GM12878 (cell line): ENCODE measurements at regions not wholly inside any gene's neighbourhood (a gene's known extent, or its start where the extent isn't known, plus 50 kb on each side); places are given as distances from the start of the nearest gene placed in this dataset.

Experiments used
- ATAC-seq: fragments of 200-7000 bp; cut with Tn5 transposase; 3 replicates; pipeline ENCODE4 v1.9.1; 2020; ENCODE audit warnings: mild to moderate bottlenecking, moderate library complexity
- BruUV-seq: library from RNA; stranded (reverse); fragments of 400-500 nt; replicated peaks from 2 replicates; lab custom pipeline; 2021; lab: Mats Ljungman, UMichigan
- CTCF ChIA-PET: fragments of 300-600 bp; sonication (Branson Sonifier 250); formaldehyde crosslinking; extraction: SDS; loops from one replicate; lab custom pipeline; 2021; ENCODE audit warnings: inconsistent platforms; lab: Yijun Ruan, JAX
- POLR2A ChIA-PET: fragments of 350-600 bp; formaldehyde crosslinking; extraction: SDS; loops from one replicate; lab custom pipeline; 2021; ENCODE audit warnings: inconsistent platforms; lab: Charles Lee
- RAD21 ChIA-PET: fragments of 300-600 bp; sonication (Branson Sonifier 250); formaldehyde crosslinking; loops from one replicate; lab custom pipeline; 2023; ENCODE audit warnings: antibody characterized with exemption; ENCODE audit not compliant: unreplicated experiment; lab: Charles Lee
- SMC1A ChIA-PET: fragments of 300-600 bp; sonication (Branson Sonifier 250); formaldehyde crosslinking; loops from one replicate; lab custom pipeline; 2023; ENCODE audit not compliant: unreplicated experiment, uncharacterized antibody; lab: Charles Lee
- DNase-seq: peaks from one replicate; pipeline ENCODE4 v3.0.0-alpha.2; 2011; ENCODE audit warnings: low read depth, low spot score
- FAIRE-seq: peaks from 3 replicates; lab custom pipeline; 2011; peaks lifted over from hg19 to GRCh38; lab: Jason Lieb, UNC
- H2AFZ ChIP-seq: 2 replicates; pipeline ENCODE4 v1.6.0; 2011; ENCODE audit warnings: low read depth, low read length, control low read depth; ENCODE audit not compliant: control insufficient read depth
- H3K27ac ChIP-seq: 2 replicates; pipeline ENCODE4 v1.5.1; 2011; ENCODE audit warnings: control low read depth; ENCODE audit not compliant: control insufficient read depth, insufficient read depth
- H3K27me3 ChIP-seq, 2 experiments: replicated peaks in 1 of 2; 2 replicates each; pipeline versions ENCODE4 v1.6.0 to v1.6.1; 2011; ENCODE audit warnings: low read length in 1 of 2; ENCODE audit not compliant: control insufficient read depth in 2 of 2, insufficient read depth in 2 of 2
- H3K36me3 ChIP-seq, 2 experiments: 2 replicates each; pipeline ENCODE4 v1.5.1; 2011; ENCODE audit warnings: low read length in 1 of 2; ENCODE audit not compliant: control insufficient read depth in 2 of 2, insufficient read depth in 2 of 2
- H3K4me1 ChIP-seq: 2 replicates; pipeline ENCODE4 v1.6.1; 2011; ENCODE audit warnings: mild to moderate bottlenecking, low read length, moderate library complexity, mixed read lengths; ENCODE audit not compliant: control insufficient read depth, insufficient read depth
- H3K4me2 ChIP-seq: 2 replicates; pipeline ENCODE4 v1.6.0; 2011; ENCODE audit warnings: control low read depth; ENCODE audit not compliant: control insufficient read depth, insufficient read depth
- H3K4me3 ChIP-seq: fragments of 200-600 bp; sonication (generic); 2 replicates; pipeline ENCODE4 v1.5.1; 2016
- H3K79me2 ChIP-seq: 2 replicates; pipeline ENCODE4 v1.6.0; 2011; ENCODE audit warnings: low read length; ENCODE audit not compliant: control insufficient read depth, insufficient read depth
- H3K9ac ChIP-seq: 2 replicates; pipeline ENCODE4 v1.8.0; 2011; ENCODE audit warnings: low read length, control low read depth, mixed read lengths; ENCODE audit not compliant: control insufficient read depth, insufficient read depth
- H3K9me3 ChIP-seq: replicated peaks from 3 replicates; pipeline ENCODE4 v1.5.1; 2011; ENCODE audit warnings: mild to moderate bottlenecking, low read length; ENCODE audit not compliant: control insufficient read depth, insufficient read depth
- H4K20me1 ChIP-seq: 2 replicates; pipeline ENCODE4 v1.6.0; 2011; ENCODE audit not compliant: control insufficient read depth, insufficient read depth
- ATF7 ChIP-seq: fragments of 450-650 bp; IDR thresholded peaks from 2 replicates; pipeline ENCODE4 v1.6.1; 2016; ENCODE audit warnings: low read depth, mild to moderate bottlenecking
- BCLAF1 ChIP-seq: fragments of 450-650 bp; IDR thresholded peaks from 2 replicates; pipeline ENCODE4 v1.6.1; 2017; ENCODE audit warnings: antibody characterized with exemption, mild to moderate bottlenecking, moderate library complexity
- CTCF ChIP-seq, 3 experiments: IDR thresholded peaks in 2 of 3; conservative IDR thresholded peaks in 1 of 3; 2 replicates each; pipeline ENCODE4 v1.5.1; 2011; ENCODE audit warnings: low read depth in 3 of 3, low read length in 3 of 3, mild to moderate bottlenecking in 3 of 3, control low read depth in 2 of 3, moderate library complexity in 2 of 3, inconsistent platforms in 1 of 3, mixed read lengths in 1 of 3; ENCODE audit not compliant: control insufficient read depth in 2 of 3, insufficient read depth in 1 of 3; ENCODE audit errors: extremely low read depth in 1 of 3
- PML ChIP-seq: IDR thresholded peaks from 2 replicates; pipeline ENCODE4 v1.6.1; 2012; ENCODE audit warnings: low read length, inconsistent platforms
- REST ChIP-seq: IDR thresholded peaks from 2 replicates; pipeline ENCODE4 v1.6.1; 2012; ENCODE audit warnings: mild to moderate bottlenecking, low read depth, low read length
- SMARCA5 ChIP-seq: fragments of 450-650 bp; IDR thresholded peaks from 2 replicates; pipeline ENCODE4 v1.6.1; 2017; ENCODE audit warnings: mild to moderate bottlenecking
- SRF ChIP-seq, 2 experiments: IDR thresholded peaks; 2 replicates each; pipeline ENCODE4 v1.6.1; 2011; ENCODE audit warnings: low read depth in 2 of 2, low read length in 2 of 2, mild to moderate bottlenecking in 1 of 2, moderate library complexity in 1 of 2
- ZNF384 ChIP-seq: IDR thresholded peaks from 2 replicates; pipeline ENCODE4 v1.6.1; 2012; ENCODE audit warnings: low read depth, mild to moderate bottlenecking, low read length, improper control_type of control experiment, borderline replicate concordance
- WGBS: methylation state at CpG from one replicate; pipeline ENCODE4 v1.1.6; 2016; ENCODE audit warnings: low lambda C conversion rate; ENCODE audit not compliant: insufficient replicate concordance, insufficient coverage; ENCODE audit errors: missing lambda C conversion rate; 5-methylcytosine and 5-hydroxymethylcytosine counted together
- in situ Hi-C: fragments of 300-500 bp; cut with MboI; formaldehyde crosslinking; loops from 9 replicates; pipeline ENCODE4 v1.14.3; 2018; ENCODE audit warnings: mixed read lengths
- intact Hi-C: fragments of 100-400 bp; cut with micrococcal nuclease; formaldehyde crosslinking; loops from one replicate; pipeline ENCODE4 v1.14.2; 2022; ENCODE audit not compliant: unreplicated experiment

- TF ChIP-seq REST (no peak), SRF (IDR thresholded peaks at IDR 0.05; ENCODE audit: low read depth in 2 of 2, low read length in 2 of 2) (no peak), PML (no peak), BCLAF1 (no peak)
- TF ChIP-seq, all 136 proteins: peak for 0
Measured at GRCh38 chr6:44624226-44624625, 236.7 kb downstream of the CDC5L start (continued).

GRCh38 chr6:44624936-44625573 is 237.5 kb downstream of the CDC5L start:
- in situ Hi-C loops (no loop called here), intact Hi-C loops (no loop called here)
- H3K9me3 ChIP-seq, result no peaks in the 10 kb centered on the region
- WGBS, result 30% methylated on average over 8 of the region's 8 CpGs
- H3K9ac ChIP-seq, result no peak overlapping the region
- H3K4me2 ChIP-seq, result no peak overlapping the region
- ChIA-PET RAD21 (no interaction called here), CTCF (no interaction called here), SMC1A (interaction anchor here (0.6 kb wide), 1 partner anchor 36 kb away, joined by 3 read pairs; no protein-coding TSS in a partner anchor), POLR2A (no interaction called here)
- H3K27me3 ChIP-seq, result no peaks in the 10 kb centered on the region
- DNase-seq, result no peak
- H3K4me3 ChIP-seq, result no peak overlapping the region
- no TSS peak for BruUV-seq
- H3K36me3 ChIP-seq, result no peaks in the 10 kb centered on the region
- no peaks in the 10 kb centered on the region for H4K20me1 ChIP-seq
- H3K4me1 ChIP-seq, result no peaks in the 10 kb centered on the region
- no peak overlapping the region for H2AFZ ChIP-seq
- no peak for ATAC-seq
- H3K27ac ChIP-seq, result no peak overlapping the region
- FAIRE-seq, result no peak
- H3K79me2 ChIP-seq, result no peaks in the 10 kb centered on the region
- TF ChIP-seq SMARCA5 (no peak), CTCF (IDR thresholded peaks at IDR 0.05 in 2 of 3, conservative IDR thresholded peaks at IDR 0.05 in 1 of 3; ENCODE audit: control insufficient read depth in 2 of 3, extremely low read depth in 1 of 3, insufficient read depth in 1 of 3, low read depth in 3 of 3, low read length in 3 of 3) (no peak), ATF7 (no peak), BCLAF1 (no peak), ZNF384 (no peak)
